C4-2B (cell line): ENCODE measurements at regions not wholly inside any gene's neighbourhood (a gene's known extent, or its start where the extent isn't known, plus 50 kb on each side); places are given as distances from the start of the nearest gene placed in this dataset.

Experiments
- CTCF ChIP-seq: fragments of 450-650 bp; conservative IDR thresholded peaks from 2 replicates; pipeline ENCODE4 v1.5.1; 2017; ENCODE audit warnings: mild to moderate bottlenecking
- ZFX ChIP-seq: fragments of 450-650 bp; IDR thresholded peaks from 2 replicates; pipeline ENCODE4 v1.6.1; 2017

- no peak for TF ChIP-seq CTCF
- TF ChIP-seq ZFX, result no peak
These were observed 858.7 kb upstream of the ACVR2A start for GRCh38 chr2:146986161-146986560.
